HT-29 (cell line): ENCODE measurements at regions not wholly inside any gene's neighbourhood (a gene's known extent, or its start where the extent isn't known, plus 50 kb on each side); places are given as distances from the start of the nearest gene placed in this dataset.
"Not testable (repeated sequence)": the region's sequence is repeated elsewhere in the genome, so short reads cannot be mapped to it uniquely, and the experiment has no call there.

Experiments used
- DNase-seq: peaks from one replicate; pipeline ENCODE4 v3.0.0-alpha.2; 2015; ENCODE audit warnings: low spot score

- DNase-seq = no peak
These were observed 367.3 kb upstream of the PAPPA start for GRCh38 chr9:115786321-115786720.

- no peak for DNase-seq
These were observed 363.1 kb upstream of the PAPPA start for GRCh38 chr9:115790520-115790919.

DNA sequence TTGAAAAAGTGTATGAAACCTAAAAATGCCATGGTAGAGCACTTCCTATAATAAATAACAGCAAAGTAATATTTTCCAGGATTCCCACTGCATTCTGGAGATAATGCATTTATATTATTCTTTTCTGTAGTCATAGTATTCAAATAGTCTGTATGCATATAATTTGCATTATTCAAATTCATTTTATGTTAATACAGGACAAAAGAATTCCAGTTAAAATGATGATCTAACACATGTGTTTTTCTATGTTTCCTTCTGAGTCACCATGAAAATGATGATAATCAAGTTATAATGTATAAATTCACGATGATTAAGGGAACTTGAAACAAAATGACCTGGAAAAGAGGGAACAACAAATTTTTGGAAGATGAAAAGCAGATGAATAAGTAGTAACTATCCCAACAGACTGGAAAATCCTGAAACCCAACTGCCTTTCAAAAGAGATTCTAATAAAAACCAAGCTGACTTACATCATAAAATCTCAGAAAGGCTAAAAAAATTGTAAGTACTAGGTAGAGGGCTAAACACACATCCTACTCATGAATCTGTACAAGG lies 358.6 kb upstream of the PAPPA start:
- no peak for DNase-seq

DNA sequence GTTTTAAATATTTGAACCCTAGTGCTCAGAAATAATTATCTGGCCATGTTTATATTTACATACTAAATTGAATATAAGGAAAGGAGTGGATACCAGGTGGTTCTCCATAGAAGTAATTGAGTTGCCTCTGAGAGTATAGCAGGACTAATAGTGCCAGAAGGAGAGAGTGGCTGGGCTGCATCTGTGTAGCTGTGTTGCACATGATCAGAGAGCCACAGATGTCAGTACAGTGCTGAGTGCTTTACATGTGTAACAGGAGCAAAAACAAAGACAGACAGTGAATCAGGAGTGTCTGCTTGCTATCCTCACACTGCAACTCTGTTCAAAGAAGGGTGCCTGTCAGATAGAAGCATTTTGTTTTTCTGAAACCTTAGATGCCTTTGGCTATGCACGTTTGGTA lies 353.9 kb upstream of the PAPPA start:
- DNase-seq = no peak

DNA sequence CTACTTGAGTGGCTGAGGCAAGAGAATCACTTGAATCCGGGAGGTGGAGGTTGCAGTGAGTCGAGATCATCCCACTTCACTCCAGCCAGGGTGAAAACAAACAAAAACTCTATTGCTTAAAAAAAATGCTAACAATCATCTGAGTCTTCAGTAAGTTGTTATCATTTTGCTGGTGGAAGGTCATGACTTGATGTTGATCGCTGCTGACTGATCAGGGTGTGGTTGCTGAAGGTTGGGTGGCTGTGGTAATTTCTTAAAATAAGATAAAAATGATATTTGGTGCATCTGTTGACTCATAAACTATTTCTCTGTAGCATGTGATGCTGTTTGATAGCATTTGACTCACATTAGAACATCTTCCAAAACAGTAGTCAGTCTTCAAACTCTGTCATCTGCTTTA lies 349.4 kb upstream of the PAPPA start:
- no peak for DNase-seq

DNA sequence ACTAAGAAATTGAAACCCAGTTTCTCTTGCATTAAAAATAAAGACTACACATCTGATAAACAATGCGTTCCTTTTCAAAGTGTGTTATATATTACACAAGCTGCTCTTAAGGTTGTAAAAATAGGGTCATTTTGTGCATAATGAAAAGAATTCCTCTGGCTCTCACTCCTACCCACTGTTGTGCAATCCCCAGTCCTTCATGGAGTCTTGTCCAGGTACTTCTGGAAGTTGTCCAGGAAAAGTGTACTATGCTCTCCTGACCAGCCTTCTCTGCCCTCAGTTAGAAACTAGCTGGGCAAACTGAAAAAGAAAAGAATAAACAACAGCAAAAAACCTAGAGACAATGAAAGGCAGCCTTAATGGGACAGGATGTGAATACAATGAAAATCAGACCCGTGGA lies 345.5 kb upstream of the PAPPA start:
- DNase-seq = no peak

- no peak for DNase-seq
These were observed 344.9 kb upstream of the PAPPA start for GRCh38 chr9:115808695-115809094.

DNA sequence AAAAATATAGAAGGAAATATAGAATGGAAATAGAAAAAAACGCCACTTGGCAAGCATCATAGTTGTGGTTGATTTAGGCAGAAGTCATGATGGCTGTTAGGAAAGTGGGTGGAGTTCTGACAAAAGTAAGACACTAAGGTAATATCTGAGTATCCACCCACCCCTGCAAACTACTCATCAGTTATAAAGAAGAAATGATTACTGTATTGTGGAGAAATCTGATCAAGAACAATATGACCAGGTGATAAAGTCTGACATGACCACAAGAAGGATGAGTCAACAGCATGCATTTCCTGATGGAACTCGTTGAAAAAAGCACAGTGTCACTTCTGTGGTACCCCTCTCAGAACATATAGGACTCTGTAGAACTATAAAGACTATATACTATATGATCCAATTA lies 343.4 kb upstream of the PAPPA start:
- DNase-seq = no peak

- no peak for DNase-seq
These were observed 339.5 kb upstream of the PAPPA start for GRCh38 chr9:115814081-115814480.

DNA sequence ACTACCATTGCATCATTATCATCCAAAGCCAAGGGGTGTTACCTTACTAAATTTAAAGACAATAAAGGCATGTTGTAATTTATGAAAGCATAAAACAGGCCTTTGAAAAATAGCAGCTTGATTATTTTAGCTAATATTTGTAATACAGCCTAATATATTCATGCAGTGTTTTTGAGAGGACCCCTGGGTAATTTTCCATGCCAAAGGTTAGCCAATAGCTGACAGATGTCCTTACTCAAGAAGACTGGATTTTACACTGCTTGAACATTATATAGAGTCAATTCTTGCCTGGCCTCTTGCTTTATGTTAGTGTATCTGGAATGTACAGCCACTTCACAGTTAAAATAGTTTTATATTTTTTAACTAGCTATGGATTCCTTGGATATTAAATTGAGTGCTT lies 337.8 kb upstream of the PAPPA start:
- no peak for DNase-seq

DNA sequence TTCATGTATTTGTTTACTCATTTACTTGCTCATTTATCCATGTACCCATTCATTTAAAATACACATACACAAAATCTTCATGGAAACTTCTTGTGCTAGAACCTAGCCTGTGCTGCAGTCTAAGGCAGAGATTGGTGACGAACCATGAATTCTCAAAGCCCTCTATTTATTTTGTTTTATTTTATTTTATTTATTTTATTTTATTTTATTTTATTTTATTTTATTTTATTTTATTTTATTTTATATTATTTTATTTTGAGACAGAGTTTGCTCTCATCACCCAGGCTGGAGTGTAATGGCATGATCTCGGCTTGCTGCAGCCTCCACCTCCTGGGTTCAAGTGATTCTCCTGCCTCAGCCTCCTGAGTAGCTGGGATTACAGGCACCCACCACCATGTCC lies 334.9 kb upstream of the PAPPA start:
- DNase-seq = not testable (repeated sequence)

DNA sequence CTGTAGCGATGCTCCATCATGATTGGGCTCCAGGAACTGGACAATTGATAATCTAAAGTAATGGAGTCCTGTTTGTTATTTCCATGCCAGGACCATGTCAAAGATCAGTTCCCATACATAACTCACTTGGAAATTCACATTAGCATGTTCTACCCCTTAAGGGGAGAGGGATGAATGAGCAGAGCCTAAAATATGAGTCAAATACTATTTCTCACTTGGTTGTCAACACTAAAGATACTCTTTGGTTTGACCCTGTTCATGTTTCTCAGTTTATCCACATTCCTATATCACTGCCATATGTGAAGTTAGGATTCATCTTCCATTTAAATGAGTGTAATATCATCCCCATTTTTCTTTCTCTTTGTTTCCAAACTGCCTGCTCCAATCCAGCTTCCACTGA lies 321.6 kb upstream of the PAPPA start:
- no peak for DNase-seq

GRCh38 chr9:115837618-115838017 lies 316.0 kb upstream of the PAPPA start:
- no peak for DNase-seq

GRCh38 chr9:115838417-115838816 lies 315.2 kb upstream of the PAPPA start:
- DNase-seq = no peak

DNA sequence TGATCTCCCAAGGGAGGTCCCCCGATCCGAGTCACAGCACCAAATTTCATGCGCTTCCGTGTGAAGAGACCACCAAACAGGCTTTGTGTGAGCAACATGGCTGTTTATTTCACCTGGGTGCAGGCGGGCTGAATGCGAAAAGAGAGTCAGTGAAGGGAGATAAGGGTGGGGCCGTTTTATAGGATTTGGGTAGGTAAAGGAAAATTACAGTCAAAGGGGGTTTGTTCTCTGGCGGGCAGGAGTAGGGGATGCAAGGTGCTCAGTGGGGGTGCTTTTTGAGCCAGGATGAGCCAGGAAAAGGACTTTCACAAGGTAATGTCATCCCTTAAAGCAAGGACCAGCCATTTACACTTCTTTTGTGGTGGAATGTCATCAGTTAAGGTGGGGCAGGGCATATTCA lies 309.2 kb upstream of the PAPPA start:
- DNase-seq = not testable (repeated sequence)

DNA sequence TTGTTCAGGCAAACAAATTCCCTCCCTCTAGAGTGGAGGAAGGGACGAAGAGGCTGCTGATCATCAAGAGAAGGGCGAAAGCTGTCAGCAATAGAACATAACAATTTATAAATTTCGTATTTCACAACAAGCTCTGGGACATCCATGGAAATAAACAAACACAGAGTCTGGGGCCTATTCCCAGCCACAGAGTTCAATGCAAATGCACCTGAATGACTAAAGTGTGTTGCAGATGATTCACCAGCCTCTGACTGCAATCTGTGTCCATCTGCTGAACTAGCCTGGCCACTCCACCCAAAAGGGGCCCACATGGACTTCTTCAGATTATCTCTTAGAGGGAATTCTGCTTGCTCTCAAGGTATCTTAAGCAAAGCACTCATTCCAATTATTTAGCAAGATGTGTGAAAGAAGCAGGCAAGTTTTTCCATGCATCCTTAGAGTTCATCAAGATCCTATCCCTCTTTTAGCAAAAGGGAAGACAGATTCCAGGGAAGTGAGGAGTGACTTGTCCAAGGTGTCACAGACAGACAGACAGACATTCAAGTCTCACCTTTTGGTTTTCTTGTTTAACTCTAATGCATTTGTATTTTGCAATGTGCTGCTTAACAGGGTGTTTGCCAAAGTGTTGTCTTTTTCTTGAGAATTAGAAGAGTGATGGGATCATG lies 307.8 kb upstream of the PAPPA start:
- DNase-seq = no peak

- DNase-seq = no peak
These were observed 306.4 kb upstream of the PAPPA start for GRCh38 chr9:115847216-115847615.

- DNase-seq = no peak
These were observed 303.7 kb upstream of the PAPPA start for GRCh38 chr9:115849679-115850412.

- DNase-seq = no peak
These were observed 302.9 kb upstream of the PAPPA start for GRCh38 chr9:115850548-115851304.

DNA sequence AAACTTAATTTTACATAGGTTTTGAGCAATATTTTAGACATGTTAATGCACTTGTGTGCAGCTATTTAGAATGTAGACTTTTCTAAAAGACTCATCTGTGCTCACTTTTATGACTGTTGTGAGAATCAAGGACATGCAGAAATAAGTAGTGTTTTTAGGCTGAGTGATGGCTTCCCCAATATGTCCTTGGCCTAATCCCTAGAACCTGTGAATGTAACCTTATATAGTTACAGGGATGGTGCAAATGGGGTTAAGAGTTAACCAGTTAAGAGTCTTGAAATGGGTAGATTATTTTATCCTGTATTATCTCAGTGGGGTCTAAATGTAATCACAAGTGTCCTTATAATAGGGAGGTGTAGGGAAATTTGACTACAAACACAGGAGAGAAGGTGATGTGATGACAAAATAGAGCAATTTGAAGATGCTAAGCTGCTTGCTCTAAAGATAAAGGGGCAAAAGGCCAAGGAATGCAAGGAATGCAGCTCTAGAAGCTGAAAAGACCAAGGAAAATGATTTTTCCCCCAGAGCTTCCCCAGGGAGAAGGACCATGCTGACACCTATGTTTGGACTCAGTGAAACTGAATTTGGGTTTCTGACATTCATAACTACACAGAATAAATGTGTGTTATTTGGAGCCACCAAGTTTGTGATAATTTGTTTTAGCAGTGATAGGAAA lies 298.0 kb upstream of the PAPPA start:
- no peak for DNase-seq

DNA sequence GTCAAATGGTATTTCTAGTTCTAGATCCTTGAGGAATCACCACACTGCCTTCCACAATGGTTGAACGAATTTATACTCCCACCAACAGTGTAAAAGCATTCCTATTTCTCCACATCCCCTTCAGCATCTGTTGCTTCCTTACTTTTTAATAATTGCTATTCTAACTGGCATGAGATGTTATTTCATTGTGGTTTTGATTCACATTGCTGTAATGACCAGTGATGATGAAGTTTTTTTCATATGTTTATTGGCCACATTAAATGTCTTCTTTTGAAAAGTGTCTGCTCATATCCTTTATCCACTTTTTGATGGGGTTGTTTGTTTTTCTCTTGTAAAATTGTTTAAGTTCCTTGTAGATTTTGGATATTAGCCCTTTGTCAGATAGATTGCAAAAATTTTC lies 295.2 kb upstream of the PAPPA start:
- not testable (repeated sequence) for DNase-seq

GRCh38 chr9:115862021-115862420 lies 291.6 kb upstream of the PAPPA start:
- DNase-seq = no peak
